GM21717 (cell line): ENCODE measurements at regions not wholly inside any gene's neighbourhood (a gene's known extent, or its start where the extent isn't known, plus 50 kb on each side); places are given as distances from the start of the nearest gene placed in this dataset.
A peak's percentile ranks its signal among the peaks of the same experiment; 100 is the strongest.

Experiments used
- ATAC-seq: cut with Tn5 transposase; IDR thresholded peaks from one replicate; pipeline ENCODE4 v1.9.1; 2021; ENCODE audit warnings: mild to moderate bottlenecking, moderate library complexity; ENCODE audit not compliant: unreplicated experiment

DNA sequence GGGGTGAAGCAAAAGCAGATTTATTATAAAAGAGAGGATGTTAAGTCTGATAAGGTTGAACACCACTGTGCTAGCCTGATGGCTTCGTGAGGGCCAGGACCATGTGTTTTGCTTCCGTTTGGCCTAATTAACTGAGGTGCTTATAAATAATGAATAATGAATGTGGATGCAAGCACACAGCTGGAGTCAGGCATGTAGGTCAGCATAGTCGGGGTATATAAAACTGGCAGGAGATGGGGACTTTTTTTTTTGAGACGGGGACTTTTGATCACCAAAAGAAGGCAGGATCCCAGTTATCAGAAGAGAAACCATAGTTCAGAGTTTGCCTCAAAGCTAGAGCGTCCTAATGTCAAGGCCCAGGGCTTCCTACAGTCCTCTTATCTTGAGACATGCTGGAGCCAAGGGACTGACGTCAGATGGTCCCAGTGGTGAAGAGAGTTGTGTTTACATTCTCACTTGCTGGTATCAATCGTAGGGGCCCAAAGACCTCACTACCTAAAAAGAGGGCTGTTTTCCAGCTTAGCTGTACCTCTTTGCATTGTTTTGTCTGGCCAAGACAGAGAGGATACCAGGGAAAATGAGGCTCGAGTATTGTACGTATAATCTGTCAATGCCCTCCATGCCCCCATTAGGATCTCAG is 50.4 kb downstream of the RTL9 start:
- ATAC-seq, result no peak

DNA sequence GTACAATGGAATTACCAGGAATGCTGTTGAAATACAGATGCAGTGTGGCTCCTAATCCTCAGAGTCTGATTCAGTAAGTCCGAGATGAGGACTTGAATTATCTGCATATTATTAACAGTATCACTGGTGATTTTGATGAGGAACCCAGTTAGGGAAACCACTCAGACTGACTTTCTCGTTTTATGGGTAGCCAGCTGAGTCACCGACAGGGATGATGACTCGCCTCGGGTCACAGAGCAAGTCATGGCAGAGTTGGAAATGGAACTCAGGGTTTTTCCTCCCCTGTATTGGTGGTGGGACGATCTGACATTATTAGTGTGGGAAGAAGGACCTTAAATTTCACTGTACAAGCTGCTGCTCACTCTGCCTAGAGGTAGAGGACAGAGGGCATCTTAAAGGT is 51.3 kb downstream of the RTL9 start:
- ATAC-seq, result no peak

DNA sequence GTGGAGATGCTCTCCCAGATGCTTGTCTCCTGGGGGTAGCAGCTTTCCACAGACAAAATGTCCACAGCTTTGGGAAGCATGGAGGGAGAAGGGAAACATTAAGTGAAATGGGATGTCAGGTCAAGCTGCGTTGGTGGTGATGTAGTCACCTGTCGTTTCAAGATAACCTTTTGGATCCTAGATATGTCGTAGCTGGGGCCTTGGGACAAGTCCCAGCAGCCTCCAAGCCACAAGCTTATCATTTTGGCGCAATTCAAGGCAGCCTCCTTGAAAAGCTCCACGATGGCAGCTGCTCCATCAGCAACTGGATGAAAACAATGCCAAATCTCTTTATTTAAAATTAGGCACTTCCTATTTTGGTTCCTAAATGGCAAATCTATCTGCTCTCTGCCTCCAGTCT is 52.0 kb downstream of the RTL9 start:
- no peak for ATAC-seq

DNA sequence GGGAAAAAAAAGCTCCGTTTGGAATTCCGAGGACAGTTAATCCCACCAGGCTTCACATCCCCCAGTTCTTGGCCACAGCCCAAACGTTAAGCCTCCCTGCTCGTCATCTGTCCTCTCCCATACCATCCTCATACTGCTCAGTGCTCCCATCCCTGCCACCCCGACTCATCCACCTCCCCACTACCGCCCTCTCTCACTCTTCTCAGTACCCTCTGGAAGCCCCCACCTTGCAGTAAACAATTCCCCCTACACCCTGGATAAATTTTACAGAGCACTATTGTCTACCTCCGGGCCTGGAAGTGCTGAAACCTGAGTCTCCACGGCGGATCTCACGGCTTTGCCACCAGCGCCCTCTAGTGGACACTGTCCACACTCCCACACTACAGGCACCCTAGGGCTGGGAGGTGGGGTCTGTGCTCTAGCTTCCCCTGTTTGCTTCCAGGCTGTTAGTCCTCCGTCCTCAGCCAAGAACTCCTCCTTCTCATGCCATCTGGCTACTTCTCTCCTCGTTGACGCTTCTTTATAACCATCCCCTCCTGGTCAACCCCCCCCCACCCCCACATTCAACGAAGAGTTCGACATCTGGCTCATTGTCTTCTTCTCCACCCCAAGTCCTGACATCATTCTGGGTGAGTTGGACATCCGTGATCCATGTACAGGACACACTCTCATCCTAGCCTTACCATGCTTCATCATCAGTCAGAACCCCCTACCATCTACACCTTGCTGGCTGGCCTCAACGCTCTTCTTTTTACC is 54.5 kb downstream of the RTL9 start:
- peak; percentile 65 for ATAC-seq

DNA sequence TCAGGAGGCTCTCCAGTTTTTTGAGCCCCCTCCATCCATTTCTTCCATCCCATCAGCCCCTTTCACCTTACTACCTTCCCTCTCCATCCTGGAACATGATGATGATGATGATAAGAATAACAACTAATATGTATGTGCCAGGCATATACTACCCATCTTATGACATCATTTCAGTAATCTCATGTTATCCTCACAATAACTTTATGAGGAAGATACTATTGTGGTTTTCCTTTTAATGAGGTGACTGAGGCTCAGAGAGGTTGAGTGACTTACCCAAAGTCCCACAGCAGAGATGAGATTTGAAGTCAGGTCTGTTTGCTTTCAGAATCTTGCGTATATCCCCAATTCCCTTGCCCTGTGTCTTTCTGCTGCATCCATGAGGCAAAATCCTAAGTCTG is 55.1 kb downstream of the RTL9 start:
- ATAC-seq, result no peak

DNA sequence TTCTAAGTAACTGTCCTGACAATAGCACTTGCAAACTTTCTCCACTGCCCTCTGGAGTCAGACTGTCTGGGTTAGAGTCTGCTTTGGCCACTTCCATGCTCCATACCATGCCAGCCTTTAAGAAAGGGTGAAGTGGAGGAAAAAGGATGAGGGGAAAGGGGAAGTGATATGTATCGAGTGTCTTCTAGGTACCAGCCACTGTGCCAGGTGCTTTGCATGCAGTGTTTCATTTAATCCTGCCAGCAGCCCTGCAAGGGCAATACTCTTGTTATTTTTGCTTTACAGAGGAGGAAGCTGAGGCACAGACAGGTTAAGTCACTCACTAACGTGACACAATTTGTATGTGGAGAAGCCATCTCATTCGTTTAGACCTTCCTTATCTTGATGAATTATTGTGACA is 55.6 kb downstream of the RTL9 start:
- ATAC-seq, result peak; percentile 32

DNA sequence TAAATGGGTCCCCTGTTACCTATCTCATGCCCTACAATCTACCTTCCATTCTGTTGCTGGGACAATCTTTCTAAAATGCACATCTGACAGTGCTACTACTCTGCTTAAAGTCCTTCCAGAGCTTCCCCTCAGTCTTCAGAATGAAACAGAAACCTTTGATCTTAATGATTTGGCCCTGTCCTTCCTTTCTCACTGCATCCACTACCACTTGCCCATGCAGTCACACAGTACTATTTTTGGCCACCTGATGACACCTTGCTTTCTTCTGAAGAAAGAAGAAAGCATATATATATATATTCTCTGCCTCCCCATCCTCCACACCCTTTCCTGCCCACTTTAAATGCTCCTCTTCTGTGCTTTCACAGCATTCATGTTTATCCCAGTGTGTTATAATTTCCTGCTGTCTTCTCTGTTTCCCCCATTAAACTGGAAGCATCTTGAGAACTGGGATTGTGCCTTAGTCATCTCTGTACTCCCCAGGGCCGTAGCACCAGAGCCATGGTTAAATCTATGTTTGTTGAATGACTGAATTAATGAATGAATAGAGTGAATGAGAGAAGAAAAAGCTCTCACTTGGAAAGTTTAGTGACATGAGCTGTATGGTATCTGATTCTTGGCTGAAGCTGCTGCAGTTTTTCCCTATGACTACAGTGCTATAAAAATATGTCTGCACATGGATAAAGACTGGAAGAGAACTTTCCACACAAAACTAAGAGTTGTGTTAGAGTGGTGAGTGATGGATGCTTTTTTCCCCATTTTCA is 56.2 kb downstream of the RTL9 start:
- peak; percentile 77 for ATAC-seq

DNA sequence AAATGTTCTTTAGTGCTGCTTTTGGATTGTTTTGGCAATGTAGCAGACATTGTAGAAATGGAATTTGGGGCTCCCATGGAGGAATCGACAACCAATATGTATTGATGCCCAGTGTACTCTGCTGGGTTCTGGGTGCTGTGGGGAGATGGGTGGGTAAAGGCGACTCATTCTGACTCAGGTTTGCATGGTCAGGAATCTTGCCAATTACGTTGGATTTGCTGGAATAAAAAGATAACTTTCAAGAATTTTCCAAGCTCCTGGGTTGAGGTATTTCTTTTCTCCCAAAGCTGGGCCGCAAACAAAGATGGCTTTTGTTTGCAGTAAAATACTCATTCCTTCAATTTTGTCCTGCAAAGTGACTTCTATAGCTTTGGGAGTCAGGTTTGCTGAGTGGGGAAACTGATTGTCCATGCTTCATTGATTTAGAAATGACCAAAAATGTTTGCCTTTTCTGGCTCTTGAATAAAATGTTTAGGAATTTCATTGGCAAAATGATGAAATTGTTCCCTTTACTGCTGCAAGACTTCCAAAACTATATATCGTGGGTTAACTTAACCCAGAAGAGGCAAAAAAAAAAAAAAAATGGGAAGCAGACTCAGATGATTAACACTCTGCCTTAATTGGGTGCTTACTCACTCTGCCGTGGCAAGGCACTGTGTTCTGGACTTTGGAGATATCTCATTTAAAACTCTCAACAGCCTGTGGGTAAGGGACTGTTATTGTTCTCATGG is 57.0 kb downstream of the RTL9 start:
- ATAC-seq, result no peak

DNA sequence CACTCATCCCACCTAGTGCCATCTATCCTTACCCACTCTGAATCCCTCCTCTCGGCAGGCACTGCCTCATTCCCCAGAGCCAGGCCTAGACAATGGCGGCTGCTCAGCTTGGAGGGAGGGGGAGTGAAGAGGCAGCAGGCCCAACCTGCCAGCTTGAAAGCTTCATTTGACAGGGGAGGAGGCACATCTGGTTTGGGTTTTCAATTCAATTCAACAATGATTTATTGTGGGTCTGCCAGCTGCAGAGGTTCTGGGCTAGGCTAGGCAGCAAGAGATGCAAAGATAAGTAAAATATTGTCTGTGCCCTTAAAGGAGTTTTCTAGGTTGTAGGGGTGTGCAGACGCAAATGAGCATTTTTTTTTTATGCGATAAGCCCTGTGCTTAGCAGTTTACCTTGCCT is 58.5 kb downstream of the RTL9 start:
- no peak for ATAC-seq

DNA sequence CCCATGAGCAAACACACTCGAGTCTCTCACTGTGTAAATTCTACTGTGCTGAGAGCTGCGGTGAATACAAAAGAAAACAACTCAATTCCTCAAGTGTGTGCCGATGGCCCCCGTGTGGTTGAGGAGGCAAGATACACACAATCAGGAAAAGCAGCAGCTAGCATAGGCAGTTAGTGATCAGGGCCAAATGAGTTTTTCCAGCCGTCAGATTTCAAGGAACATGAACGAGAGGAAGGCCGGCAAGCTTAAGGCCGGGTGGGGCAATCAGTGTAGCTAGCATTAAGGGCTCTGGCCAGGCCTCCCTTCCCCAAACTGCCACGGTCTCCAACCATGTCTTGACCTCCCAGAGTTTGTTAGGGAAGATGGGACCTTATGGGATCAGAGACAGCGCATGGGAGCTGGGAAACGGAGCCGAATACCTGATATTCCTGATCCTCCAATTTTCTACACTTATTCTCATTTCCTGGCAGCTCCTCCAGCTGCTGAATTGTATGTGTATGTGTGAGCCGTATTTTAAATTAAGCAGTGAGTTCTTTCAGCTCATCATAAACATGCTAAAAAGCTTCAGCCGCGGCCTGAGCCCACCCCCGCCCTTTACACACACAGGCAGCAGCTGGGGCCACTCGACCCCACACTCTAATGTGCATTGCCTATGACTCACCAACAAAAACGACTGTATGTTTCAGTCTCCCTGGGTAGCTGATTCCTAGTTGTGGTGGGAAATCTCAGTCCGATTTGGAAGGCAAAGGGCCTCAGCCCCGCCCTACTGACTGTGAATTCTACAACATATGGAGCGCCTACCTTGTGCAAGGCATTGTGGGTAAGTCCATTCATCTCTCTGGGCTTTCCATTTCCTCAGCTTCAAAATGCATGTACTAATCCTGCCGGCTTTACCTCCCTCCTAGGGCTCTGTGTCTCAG is 59.9 kb downstream of the RTL9 start:
- no peak for ATAC-seq

DNA sequence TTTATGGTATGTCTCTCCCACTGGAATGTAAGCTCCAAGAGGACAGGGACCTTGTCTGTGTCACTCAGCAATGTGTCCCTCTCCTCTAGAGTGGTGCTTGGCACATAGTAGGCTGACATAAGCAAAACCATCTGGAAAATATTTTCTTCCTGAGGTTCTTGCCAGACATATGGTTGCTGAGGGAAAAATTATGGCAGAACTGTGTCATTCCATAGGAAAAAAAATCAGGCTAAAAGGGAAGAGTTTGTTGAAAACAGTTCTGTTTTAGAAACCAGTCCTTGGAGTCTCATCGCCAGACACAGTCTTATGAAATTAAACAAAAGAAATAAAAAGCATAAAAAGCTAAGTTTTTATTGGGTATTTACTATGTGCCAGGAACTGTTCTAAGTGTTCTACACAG is 60.9 kb downstream of the RTL9 start:
- ATAC-seq, result no peak

DNA sequence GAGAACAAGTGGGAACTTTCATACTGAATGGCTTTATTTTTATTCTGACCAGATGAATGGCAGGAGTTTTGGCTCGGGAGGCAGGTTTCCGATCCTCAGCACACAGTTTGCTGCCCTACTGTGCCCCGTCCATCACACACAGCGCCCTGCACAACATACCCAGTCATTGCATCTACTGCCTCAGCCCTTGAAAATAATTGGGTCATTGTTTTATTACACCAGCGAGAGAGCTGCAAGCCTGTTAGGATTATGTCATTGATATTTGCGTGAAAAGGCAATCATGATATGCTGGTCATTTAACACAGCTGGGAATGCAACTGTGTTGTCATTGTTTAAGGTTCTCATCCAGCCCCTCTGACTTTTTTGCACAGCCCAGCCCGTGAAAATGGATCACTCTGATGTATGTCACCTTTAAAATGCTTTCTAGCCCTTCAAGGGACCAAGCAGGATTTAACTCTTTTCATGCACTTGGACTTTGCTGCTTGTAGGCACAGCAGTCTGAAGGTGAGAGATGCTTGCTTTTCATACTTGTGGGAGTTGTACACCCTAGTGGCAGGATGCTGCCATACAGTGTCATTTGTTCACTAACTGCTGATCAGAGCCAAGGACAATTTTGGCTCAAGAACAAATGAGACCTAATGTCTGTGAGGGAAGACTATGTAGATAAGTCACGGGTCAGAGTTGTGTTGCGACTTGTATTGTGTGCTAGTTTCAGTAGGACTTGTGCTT is 62.3 kb downstream of the RTL9 start:
- ATAC-seq, result peak; percentile 44

DNA sequence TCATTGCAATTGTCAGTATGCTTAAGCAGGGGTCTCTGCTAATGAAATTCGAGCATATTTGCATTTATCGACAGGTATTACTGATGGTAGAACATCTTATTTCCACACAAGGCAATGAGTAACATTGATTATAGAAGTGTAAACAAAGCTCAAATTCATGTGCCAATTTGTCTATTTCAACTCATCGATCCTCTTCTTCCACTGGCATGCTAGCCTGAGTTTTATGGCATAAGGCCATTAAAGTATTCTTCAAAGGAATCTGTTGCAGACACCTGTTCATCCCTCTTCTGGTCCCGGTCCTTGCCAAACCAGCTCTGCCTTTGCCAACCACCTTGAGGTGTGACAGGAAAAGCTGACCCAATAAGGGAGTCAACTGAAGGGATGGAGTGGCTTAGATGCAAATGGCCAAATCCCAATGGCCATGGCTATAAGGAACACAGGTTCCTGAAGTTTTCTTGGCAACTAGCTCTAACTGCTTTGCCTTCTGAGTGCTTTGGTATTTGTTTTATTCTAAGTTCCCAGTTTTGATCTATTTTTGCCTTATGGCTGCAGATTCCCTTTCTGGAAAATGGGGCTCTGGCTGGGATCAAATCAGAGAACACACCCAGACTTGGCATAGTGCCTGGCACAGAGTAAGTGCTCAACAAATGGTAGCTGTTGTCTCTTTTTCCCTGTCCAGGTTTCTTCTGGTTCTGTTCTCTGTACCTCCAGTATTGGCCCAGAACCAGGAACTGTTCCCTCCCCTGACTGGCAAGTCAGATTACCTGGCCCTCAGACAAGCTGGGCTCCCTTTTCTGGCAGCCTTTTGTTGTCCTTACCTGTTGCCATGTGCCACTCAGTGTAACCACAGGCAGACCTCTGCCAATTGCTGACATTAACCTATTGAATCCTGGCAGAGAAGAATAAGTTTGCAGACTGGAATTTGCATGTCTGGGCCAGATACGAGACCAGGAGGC is 63.1 kb downstream of the RTL9 start:
- ATAC-seq, result no peak

DNA sequence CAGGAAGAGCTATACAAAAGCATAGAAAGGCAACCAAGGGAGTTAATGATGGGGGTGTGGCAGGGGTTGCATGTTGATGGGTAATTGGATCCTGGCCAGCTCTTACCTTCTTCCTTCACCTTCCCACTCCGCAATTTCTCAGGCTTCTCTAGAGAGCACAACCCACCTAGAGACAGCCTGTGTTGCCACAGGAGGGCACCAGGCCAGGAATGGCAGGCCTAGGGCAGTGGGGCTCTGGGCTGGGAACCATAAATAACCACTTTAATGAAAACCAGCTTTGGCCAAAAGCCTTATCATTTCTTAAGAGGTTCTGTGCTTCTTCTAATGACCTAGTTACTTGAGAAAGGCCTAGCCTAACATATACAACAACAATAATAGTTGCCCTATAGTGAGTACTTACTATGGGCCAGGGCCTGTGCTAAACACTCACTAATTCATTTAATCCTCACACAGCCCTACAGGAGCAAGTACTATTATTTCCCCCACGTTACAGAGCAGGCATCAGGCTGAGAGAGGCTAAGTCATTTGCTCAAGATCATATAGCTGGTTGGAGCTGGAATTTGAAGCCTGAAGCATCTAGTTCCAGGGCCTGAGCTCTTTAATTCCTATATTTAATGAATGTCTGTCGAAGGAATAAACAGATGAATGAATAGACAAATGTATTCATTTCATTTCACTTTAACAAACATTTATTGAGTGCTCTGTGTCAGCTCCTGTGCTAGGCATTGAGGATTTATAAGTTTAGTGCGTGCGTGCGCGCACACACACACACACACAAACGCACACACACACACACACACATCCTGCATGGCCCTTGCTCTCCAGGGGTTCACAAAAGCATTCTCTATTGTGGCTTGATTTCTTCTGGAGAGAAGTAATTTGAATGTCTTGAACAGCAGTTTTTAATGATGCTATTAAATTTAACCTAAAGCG is 66.8 kb downstream of the RTL9 start:
- no peak for ATAC-seq

DNA sequence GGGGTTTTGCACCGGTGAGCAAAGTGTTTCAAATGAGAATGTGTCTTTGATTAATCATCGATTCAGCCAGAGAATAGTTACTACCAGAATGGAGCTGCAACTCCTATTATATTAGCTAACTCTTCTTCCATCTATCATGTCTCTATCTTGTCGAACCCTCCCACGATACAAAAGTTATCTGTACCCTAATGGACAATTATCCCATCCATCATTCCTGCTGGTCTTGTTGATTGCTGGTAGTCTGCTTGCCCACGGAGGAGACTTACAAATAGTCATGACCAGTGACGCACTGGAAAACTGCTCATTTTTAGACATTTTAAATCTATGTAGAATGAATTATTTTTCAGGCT is 67.5 kb downstream of the RTL9 start:
- ATAC-seq, result no peak

DNA sequence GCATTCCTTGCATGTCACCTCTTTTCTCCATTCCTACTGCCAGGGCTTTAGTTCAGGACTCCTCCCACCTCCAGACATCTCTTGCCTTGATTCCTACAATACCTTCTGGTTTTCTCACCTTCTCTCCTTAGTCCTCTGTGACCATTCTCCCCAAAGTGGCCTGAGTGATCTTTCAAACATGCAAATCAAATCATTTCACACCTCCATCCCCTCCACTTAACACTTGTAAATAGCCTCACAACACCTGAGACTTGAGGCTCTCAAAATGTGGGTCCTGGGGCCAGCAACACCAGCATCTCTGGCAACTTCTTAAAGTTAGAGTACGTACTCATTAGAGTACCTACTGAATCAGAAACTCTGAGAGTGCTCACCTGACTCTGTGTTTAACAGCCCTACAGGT is 68.4 kb downstream of the RTL9 start:
- no peak for ATAC-seq

DNA sequence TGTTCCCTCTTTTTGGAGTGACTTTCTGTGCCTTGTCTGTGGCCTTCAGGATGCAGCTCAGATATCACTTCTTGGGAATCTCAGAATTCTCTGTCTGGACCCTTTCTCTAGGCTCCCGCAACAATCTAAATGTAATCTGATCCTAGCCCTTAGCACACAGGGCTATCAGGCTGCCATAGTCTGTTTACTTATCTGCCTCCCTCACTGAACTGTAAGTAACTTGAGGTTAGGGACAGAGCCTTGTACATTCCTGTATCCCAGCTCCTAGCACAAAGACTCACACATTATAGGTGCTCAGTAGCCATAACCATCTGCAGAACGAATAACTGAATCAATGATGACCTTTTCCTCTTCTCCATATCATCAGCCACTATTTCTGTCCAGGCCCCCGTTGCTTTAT is 69.5 kb downstream of the RTL9 start:
- ATAC-seq, result no peak
